Inflammatory macrophage treated with lipopolysaccharide for 1 hour (primary cell): ENCODE measurements at regions not wholly inside any gene's neighbourhood (a gene's known extent, or its start where the extent isn't known, plus 50 kb on each side); places are given as distances from the start of the nearest gene placed in this dataset.
"Not testable (repeated sequence)": the region's sequence is repeated elsewhere in the genome, so short reads cannot be mapped to it uniquely, and the experiment has no call there.

Source experiments
- DNase-seq, 2 donors: peaks; one replicate each; pipeline ENCODE4 v3.0.0-alpha.2; 2020 to 2022

GRCh38 chrY:7390056-7390455, 478.5 kb upstream of the AMELY start:
- DNase-seq, result no peak

DNA sequence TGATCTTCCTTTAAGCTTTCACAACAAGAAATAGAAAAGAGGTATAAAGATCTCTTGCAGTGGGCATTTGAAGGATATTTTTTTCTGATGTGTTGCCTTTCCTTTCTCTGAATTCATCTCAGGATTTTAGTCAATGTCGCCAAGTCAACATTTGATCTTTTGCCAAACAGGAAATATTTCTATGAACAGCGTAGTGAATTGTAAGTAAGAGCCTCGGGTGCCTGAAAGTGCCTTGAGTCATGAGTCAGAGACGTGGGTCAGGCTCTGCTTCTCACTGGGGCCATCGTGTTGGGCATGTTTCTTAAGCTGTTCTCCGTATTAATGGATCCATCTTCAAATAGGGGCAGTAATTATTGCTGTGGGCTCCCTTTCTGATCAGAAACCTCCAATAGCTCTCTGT, 471.4 kb upstream of the AMELY start:
- DNase-seq, result no peak

- DNase-seq, result no peak
Measured at GRCh38 chrY:7377091-7377490, 465.5 kb upstream of the AMELY start.

DNA sequence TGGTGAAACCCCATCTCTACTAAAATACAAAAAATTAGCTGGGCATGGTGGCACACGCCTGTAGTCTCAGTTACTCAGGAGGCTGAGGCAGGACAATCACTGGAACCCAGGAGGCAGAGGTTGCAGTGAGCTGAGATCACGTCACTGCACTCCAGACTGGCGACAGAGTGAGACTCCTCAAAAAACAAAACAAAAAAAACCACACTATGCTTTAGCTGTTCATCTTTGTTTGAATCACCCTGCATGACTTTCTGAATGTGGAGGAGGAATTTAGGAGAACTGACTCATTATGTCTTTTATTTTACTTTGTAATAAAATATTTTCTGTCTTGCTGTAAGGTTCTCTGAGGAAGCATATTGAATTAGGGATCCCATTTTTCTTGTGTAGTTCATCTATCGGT, 462.9 kb upstream of the AMELY start:
- DNase-seq, result not testable (repeated sequence)

- not testable (repeated sequence) for DNase-seq
Measured at GRCh38 chrY:7371953-7372352, 460.4 kb upstream of the AMELY start.

DNA sequence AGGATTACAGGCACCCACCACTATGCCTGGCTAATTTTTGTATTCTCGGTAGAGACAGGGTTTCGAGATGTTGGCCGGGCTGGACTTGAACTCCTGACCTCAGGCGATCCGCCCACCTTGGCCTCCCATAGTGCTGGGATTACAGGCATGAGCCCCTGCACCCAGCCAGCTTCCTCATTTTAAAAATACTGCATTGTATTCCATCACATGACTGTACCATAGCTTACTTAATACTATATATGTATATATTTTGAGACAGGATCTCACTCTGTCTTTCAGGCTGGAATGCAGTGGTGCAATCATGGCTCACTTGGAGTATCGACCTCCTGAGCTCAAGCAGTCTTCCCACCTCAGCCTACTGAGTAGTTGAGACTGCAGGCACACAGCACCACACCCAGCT, 459.5 kb upstream of the AMELY start:
- peak; percentile 4 to 40 for DNase-seq

DNA sequence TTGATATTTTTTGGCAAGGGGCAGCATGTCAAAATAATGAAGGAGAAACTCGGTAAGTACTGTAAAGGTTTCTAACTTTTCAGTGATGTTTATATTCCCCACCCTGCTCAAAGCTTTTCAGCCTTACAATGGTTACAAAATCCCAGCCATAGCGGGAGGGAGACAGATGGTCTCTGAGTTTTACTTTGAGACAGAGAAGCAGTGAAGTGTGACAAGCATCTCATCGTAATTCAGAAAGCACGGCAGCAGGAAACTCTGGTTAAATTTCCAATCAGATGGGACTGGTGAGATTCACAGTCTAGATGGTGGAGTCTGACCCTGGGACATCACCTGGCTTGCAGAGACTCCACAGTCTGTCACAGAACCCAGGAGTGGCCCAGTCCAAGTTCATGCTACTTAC, 448.0 kb upstream of the AMELY start:
- no peak for DNase-seq

GRCh38 chrY:7358103-7358752, 446.7 kb upstream of the AMELY start:
- DNase-seq, result no peak

GRCh38 chrY:7355891-7356290, 444.3 kb upstream of the AMELY start:
- DNase-seq, result not testable (repeated sequence)

DNA sequence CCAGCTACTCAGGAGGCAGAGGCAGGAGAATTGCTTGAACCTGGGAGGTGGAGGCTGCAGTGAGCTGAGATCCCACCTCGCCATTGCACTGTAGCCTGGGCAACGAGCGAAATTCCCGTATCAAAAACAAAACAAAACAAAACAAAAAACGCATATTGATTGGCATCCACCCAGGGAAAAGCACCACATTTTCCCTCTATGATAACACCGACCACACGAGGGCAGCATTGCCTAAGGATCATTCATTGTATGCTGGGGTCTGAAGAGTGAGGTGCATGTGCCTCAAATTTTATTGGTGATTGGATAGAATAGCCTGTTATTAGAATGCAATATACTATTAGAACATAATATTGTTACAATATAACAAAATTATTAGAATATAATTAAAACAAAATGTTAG, 433.1 kb upstream of the AMELY start:
- DNase-seq, result peak; percentile 8 to 69

GRCh38 chrY:7343261-7343660, 431.7 kb upstream of the AMELY start:
- DNase-seq, result no peak

- peak; percentile 26 to 45 for DNase-seq
Measured at GRCh38 chrY:7342732-7343131, 431.2 kb upstream of the AMELY start.

- no peak for DNase-seq
Measured at GRCh38 chrY:7339391-7340087, 428.0 kb upstream of the AMELY start.

DNA sequence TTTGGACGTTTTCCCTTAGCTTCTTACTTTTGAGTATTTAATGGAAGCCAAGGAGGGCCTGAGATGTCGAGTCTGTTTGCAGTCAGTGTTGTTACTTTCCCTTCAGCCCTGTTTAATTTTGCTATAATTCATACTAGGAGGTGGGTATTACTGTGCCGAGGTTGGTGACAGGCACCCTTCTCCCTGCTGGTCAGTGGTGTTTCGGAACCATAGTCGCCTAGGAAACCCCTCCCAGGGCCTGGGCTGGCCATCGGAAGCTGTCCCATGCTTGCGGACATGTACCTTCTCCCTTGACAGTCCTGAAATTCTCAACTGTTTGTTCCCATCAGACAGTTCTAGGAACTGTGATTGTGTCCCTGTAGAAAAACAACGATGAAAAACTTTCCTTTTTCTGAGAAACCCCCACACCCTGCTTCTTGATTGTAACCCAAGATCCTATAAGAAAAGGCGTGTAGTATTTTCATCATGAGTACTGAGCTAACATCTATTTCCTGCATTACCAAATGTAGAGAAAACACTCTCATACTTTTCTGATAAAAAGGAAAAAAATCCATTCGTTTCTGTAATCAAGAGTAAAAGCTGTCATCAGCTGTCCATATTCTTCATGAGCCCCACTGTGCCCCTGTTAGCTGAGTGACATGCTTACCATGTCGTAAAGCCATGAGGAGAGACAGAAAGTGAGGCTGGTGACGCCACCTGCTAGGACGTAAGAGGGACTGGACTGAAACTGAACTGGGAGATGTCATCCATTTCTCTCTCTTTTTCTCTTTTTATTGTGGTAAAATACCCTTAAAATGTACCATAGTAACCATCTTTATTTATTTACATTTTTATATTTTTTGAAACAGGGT, 424.7 kb upstream of the AMELY start:
- DNase-seq, result no peak

GRCh38 chrY:7334449-7334848, 422.9 kb upstream of the AMELY start:
- DNase-seq, result no peak

GRCh38 chrY:7326296-7327246, 415.0 kb upstream of the AMELY start:
- DNase-seq, result no peak

DNA sequence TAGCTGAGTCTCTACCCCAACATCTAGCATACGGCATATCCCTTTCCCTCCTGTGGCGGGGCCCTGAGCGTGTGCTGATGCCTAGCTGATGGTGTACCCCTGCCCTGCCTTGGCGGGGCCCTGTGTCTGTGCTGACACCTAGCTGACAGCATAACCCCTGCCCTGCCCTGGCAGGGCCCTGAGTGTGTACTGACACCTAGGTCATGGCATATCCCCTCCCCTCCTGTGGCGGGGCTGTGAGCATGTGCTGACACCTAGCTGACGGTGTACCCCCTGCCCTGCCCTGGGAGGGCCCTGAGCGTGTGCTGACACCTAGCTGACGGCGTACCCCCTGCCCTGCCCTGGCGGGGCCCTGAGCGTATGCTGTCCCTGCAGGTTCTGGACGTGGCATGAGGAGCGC, 414.0 kb upstream of the AMELY start:
- DNase-seq, result no peak

DNA sequence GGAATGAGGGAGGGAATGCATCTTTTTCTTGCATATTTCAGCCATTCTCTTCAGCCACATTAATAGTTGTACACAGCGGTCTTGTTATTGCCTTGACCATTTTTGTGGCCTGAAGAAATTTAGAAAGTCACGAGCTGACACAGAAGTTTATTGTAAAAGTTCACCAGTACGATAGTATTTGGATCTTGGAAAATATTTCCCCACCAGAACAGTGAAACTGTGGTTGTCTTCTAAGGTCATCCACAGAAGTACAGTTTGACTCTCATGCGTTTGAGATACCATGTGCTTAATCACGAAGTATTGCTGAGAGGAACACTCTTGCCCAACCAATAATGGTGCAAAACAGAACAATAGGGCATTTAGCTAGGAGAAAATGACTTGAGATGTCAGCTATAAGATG, 409.2 kb upstream of the AMELY start:
- no peak for DNase-seq

GRCh38 chrY:7320171-7320570, 408.6 kb upstream of the AMELY start:
- DNase-seq, result not testable (repeated sequence)

DNA sequence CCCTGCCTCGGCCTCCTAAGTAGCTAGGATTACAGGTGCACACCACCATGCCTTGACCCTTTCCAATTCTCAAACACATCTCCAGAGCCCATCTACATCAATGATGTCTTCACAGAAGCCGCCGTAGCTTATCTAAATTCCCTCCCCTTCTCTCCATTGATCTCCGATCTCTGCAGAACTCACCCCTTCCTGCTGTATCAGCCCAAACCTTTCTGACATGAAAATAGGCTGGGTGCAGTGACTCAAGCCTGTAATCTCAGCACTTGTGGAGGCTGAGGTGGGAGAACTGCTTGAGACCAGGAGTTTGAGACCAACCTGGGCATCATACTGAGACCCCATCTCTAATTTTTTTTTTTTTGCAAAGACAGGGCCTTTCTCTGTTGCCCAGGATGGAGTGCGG, 406.6 kb upstream of the AMELY start:
- DNase-seq, result no peak

GRCh38 chrY:7317571-7317970, 406.0 kb upstream of the AMELY start:
- peak in 1 of 2 donors; percentile 15 for DNase-seq

DNA sequence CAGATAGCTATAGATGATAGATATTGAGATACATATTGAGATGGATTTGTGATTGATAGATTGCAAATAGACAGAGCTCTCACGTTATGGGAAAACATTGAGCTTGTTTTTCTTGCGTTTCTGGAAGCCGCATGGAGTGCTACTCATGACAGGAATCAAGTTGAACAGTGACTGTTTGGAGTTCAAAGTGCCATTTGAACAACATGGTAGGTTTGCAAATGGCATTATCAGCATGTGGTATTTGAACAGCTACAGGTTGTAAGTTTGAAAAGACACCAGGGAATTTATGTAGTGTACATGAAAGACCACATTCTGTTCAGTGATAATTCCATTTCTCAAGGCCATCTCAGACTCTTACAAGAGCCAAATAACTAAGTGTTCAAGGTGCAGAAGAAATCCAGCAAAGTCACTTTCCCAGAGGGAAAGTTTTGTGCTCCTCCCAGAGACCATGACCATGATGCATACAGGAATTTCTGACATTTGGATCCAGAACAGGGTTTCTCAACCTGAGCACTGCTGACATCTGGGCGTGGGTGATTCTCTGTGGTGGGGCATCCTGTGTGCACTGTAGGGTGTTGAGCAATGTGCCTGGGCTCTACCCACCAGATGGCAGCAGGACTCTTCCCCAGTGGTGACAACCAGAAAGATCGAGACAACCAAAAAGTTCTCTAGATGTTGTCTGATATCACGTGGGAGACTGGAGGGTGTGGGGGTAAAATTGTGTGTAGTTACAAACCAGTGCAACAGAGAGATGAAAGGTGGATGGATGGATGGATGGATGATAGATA, 399.1 kb upstream of the AMELY start:
- DNase-seq, result peak; percentile 65 to 82
